HL-60 (cell line): ENCODE measurements at regions not wholly inside any gene's neighbourhood (a gene's known extent, or its start where the extent isn't known, plus 50 kb on each side); places are given as distances from the start of the nearest gene placed in this dataset.

Experiments used
- DNase-seq, 2 experiments: peaks; one replicate each; pipeline ENCODE4 v3.0.0-alpha.2; 2010 to 2020; ENCODE audit warnings: low read depth in 1 of 2, low spot score in 1 of 2
- H3K27ac ChIP-seq: fragments of 250-450 bp; sonication (Bioruptor Pico); replicated peaks from 2 replicates; pipeline ENCODE4 v1.5.1; 2020; ENCODE audit warnings: mild to moderate bottlenecking, moderate library complexity
- H3K27me3 ChIP-seq: fragments of 250-450 bp; sonication (Bioruptor Pico); 2 replicates; pipeline ENCODE4 v1.5.1; 2021; ENCODE audit warnings: mild to moderate bottlenecking, moderate library complexity; ENCODE audit not compliant: insufficient read depth, poor library complexity, severe bottlenecking
- H3K4me3 ChIP-seq: replicated peaks from 2 replicates; pipeline ENCODE4 v1.5.1; 2011; ENCODE audit warnings: mild to moderate bottlenecking, control low read depth, low read length; ENCODE audit not compliant: insufficient read depth
- CTCF ChIP-seq: IDR thresholded peaks from one replicate; pipeline ENCODE4 v1.5.1; 2011; ENCODE audit warnings: low read length, control low read depth, inconsistent platforms; ENCODE audit not compliant: insufficient read depth
- GABPA ChIP-seq: IDR thresholded peaks from 2 replicates; pipeline ENCODE4 v1.6.1; 2012; ENCODE audit warnings: low read depth
- POLR2AphosphoS5 ChIP-seq: IDR thresholded peaks from 2 replicates; pipeline ENCODE4 v1.6.1; 2012; ENCODE audit warnings: low read depth
- REST ChIP-seq: IDR thresholded peaks from 2 replicates; pipeline ENCODE4 v1.6.1; 2012; ENCODE audit warnings: low read depth; ENCODE audit not compliant: insufficient replicate concordance
- SPI1 ChIP-seq: IDR thresholded peaks from 2 replicates; pipeline ENCODE4 v1.6.1; 2012; ENCODE audit warnings: low read depth, mild to moderate bottlenecking, borderline replicate concordance

DNA sequence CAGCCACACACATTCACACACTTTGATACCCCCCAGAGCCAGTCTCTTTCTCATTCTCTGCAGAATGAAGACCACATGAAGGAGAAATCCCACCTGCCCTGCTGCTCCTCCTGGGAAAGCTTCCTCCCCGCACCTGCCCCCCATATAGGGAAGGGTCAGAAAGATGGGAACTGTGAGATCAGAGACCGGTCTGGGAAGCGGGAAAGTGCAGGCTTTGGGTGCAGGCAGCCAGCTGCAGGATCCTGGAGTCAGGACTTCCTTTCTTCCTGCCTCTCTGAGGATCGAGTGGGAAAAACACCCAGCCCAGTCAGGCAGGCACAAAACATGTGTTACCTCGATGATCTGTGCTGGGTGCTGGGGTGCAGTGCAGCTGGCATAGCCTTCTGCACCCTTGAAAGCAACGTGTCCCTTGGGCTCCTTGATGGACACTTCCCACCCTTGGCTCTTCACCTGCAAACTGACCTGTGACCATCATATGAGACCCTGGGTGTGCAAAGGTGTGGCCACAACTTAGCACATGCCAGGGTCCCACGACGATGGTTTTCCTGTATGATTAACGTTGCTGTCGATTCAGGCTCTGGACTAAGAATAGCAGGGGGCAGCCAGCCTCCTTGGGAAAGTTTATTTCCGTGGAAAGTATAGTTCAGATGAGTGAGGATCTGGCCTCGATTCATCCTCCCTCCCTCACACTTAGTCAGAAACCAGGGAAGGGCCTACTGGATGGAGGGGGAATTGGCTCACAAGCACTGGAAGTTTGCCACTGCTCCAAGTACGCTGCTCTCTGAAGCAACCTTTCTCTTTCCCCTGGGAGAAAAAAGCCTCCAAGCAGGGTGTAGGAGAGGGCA, 105.4 kb upstream of the MED13L start:
- TF ChIP-seq GABPA (no peak), POLR2AphosphoS5 (no peak), CTCF (no peak), SPI1 (no peak), REST (no peak)
- H3K4me3 ChIP-seq = no peak overlapping the region
- H3K27ac ChIP-seq = no peak overlapping the region
- no peaks in the 10 kb centered on the region for H3K27me3 ChIP-seq
- DNase-seq = no peak

DNA sequence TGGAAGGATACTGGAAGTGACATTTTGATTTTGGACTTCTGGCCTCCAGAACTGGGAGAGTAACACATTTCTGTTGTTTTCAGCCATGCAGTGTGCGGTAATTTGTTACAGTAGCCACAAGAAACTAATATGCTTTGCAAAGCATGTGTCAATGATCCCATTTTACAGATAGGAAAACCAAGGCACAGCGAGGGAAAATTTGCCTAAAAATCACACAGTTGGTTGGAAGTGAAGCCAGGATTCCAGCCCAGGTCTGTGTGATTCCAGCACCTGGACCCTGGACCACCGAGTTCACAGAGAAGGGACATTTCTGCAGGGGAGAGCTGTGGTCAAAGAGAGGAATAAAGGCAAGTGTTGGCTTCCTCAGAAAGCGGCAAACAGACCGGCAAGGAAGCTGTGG, 106.7 kb upstream of the MED13L start:
- Histone ChIP-seq H3K27ac (no peak overlapping the region), H3K4me3 (no peak overlapping the region), H3K27me3 (no peaks in the 10 kb centered on the region)
- TF ChIP-seq POLR2AphosphoS5 (no peak), CTCF (no peak), GABPA (no peak), SPI1 (no peak), REST (no peak)
- DNase-seq = no peak

- no peaks in the 10 kb centered on the region for H3K27me3 ChIP-seq
- H3K4me3 ChIP-seq = no peak overlapping the region
- H3K27ac ChIP-seq = no peak overlapping the region
- TF ChIP-seq REST = no peak
- no peak for TF ChIP-seq CTCF
- no peak for TF ChIP-seq GABPA
- peak; percentile 39; the same call in 1 of the 2 replicates for TF ChIP-seq SPI1
- peak; percentile 62 to 65 for DNase-seq
These were observed 107.4 kb upstream of the MED13L start for GRCh38 chr12:116384691-116385485.
